SKM-1 treated with dmso at 0.1 percent for 144 hours (cell line): ENCODE measurements at regions not wholly inside any gene's neighbourhood (a gene's known extent, or its start where the extent isn't known, plus 50 kb on each side); places are given as distances from the start of the nearest gene placed in this dataset.

Experiments used
- DNase-seq: peaks from one replicate; lab custom pipeline; 2025; ENCODE audit not compliant: unreplicated experiment; lab: John Stamatoyannopoulos, UW

DNA sequence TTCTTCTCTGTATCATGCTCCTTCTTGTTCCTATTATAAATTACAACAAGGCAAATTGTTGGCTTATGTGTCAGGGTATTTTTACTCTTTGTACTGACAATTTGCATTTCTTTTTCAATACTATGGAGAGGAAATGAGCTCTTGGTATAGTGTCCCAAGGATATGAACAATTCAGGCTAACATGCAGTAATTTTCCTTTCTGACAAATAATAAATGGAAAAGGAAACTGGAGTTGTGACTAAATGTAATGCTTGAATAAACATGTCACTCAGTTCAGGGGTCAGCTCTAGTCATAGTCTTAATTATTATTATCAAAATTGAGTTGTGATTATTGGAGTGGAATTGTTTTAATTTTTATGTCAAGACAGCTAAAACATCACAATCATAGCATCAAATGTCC lies 256.0 kb upstream of the ZPLD1 start:
- no peak for DNase-seq

DNA sequence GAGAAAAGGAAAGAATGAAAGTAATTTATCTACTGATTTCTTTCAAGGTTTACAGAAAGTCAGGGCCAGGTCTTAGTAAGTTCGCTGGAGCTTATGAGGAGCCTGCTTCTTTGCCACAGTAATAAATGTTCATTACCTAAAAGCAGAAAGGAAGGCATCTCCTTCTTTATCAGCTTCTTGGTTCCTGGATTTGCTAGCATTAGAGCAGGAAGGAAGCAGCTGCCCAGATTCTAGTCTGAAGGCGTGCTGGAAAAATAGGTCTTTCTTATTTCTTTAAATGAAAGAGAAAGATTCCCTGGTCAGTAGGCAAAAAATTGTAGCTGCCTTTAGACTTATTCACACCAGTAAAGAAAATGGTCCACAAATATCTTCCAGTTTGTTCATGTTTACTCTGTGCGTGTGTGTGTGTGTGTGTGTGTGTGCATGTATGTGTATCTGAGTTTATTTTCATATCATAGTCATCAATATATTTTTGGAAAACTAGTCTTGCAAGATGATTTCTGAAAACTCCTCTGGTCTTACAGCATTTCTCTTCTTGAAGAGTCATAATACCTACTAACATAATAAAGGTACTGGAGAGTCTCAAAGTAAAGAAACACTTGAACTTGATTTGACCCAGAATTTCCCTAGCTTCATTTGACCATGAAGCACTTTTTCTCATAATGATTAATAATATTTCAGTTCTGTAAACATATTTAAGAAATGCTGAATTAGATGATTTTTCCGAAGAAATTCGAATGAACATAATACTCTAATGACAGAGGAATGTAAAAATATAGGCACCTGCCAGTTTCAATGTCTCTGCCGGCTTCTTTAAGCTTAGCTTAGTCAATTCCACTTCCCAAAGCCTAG lies 255.3 kb upstream of the ZPLD1 start:
- no peak for DNase-seq

DNA sequence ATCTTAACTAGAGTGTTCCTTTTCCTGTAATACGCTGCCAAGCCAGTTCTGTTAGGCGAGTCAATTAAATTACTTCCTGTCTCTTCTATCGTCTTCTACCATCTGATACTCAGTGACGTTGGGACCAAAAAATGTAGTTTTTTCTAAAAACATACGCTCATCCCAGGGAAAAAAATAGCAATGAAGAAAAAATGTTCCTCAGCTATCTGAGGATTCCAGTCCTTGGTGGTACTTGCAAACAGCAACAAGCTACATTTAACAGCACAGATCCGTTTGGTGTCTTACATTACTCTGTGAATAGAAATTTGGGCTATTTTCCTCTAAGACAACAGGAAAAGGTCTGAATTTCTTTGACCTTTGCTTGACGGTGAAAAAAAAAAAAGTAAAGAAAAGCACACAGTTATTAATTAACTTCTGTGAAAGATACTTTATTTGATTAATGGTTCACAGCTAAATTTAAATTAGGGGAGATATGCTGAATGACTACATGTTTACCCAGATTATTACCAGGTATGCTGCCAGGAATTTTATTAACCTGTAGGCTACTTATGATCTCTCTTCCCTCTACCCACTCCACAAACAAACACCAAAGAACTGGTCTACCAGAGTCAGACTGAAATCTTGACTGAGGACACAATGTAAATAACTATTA lies 254.4 kb upstream of the ZPLD1 start:
- DNase-seq: no peak

DNA sequence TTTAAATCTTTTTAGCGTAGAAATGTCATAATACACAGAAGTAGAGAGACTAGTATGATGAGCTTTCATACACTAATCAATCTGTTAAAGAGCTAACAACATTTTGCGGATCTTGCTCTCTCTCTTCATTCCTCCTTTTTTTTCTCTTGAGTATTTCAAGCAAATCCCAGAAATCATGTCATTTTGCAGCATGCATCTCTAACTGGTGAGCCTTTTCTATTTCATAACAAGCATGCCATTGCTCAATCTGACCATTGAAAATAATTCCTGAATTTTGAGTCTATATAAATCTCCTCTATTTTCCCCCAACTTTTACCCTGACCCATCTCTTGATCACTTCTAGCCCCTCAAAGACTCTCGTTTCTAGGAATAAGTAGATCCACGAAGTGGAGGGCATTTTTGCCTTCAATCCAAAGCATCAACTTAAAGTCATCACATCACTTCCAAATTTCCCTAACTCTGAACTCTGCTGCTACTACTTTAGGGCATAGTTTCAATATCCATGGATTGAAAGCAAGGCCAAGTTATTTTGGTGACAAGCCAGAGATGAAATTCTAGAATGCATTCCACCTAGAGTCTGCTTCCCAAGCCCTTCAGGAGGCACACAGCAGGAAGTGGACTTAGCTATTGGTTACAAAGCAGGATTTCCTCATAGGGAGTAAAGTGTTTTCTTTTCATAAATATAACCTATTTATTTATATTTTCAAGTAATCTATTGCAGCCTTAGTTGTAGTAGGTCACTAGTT lies 253.5 kb upstream of the ZPLD1 start:
- DNase-seq: no peak

DNA sequence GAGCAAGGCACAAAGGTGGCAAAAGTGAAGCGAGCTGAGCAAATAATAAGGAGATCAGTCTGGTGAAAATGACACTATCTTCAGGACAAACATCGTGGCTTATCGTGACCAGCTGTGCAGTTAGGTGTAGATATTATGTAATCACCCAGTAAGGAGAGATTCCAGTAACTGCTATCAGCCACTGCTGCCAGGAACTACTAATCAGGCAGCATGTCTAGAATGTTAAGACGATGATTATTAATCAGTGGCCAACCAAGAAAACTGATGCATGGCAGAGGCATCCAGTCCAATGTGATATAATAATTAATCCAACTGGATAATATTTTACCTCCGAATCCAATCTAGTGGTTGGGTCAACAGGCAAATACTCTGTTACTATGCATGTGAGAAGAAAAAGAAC lies 252.7 kb upstream of the ZPLD1 start:
- DNase-seq: no peak

DNA sequence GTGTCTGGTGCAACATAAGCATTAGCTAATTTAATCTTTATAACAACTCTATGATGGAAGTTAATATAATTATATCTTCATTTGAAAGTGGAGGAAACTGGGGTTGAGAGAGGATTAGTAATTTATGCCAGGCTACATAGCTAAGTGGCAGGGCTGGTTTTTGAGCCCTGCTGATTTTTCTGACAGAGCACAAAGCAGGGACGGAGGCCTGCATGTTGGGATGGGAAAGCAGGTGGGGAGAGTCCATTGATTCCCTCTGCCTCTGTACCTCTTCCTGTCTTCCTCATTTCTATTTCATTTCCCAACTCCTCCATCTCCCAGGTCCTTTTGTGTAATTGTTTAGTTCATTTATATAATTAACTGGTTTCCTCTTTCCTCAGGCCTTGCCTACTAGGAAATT lies 251.6 kb upstream of the ZPLD1 start:
- DNase-seq: no peak

DNA sequence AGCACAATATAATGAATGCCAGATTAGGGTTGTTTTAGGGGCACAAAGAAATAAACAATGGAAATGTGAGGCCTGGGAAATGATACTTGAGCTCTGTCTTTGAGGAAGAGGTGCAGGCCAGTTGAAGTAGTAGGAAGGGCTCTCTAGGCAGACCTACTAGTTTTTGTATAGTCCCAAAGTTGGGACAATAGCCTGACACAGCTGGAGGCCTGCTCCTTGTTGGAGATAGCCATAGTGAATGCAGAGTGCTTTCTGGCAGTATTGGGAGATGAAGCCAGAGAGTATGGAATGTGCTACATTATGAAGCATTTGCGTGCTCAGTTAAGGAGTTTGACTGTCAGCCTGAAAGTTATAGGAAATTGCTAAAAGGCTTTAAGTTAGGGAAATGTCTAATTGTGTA lies 251.2 kb upstream of the ZPLD1 start:
- DNase-seq: no peak

DNA sequence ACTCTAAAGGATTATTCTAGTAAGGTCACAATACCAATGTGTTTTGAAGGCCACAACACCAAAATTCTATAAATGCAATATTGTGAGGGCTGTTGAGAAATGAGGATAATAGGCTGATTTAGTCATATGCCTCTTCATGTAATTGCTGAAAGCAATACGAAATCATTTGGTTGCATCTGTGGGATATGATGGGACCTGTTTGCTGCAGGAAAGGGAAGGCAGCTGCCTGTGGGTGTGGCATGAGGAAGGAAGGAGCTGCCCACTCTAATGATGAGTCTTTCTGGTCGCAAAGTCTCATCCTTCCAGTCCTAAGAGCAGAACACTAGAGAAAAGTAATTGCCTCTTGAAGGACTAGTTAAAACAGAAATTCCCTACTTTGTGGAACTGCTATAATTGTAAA lies 245.3 kb upstream of the ZPLD1 start:
- no peak for DNase-seq

DNA sequence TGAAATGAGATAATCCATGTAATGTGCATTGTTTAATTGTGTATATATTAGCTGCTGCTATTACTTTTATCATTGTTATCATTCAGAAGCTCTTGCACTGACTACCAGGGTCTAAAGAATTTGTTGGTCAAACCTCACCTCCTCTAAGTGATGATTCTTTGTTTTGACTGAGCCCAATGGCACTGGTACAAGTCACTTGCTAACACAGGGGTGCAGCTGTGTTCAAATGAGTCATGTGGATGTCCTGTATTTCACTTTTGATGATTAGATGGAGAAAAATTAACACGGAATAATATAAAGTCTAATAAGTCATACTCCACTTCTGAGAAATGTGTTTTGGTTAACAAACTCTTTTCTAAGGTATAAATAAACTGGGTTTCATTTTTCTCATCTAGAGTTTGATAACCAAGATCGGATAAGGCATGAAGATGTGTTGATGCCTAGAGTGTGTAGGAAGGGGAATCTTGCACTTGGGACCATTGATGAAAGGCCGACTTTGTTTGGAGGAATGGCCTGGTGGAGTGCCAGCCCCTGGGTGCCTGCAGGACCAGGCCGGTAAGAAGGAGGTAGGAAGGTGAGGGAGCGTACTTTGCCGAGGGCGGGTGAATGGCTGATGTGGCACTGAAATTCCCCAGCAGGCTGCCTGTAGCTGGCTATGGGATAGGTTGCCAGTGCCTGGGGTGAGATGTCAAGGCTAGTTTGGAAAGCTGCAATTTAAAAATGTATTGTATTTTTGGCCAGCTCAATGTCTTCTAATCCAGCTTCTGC lies 244.7 kb upstream of the ZPLD1 start:
- no peak for DNase-seq

DNA sequence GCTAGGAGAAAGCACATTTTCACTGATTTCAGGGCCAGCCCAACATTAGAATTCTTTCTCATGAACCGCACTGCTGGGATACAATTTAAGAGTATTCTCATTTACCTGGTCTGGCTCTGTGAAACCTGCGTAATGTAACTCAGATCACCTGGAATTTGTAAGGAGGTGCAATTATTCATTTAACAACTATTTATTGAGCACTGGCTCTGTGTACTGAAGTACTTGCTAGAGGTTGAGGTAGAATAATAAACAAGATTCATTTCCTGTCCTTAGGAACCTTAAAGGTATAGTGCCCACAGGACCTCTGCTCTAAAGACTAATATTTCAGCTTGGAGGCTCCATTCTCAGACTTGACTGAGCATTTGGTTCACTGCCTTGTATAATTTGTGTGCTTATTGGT lies 242.2 kb upstream of the ZPLD1 start:
- DNase-seq: no peak

DNA sequence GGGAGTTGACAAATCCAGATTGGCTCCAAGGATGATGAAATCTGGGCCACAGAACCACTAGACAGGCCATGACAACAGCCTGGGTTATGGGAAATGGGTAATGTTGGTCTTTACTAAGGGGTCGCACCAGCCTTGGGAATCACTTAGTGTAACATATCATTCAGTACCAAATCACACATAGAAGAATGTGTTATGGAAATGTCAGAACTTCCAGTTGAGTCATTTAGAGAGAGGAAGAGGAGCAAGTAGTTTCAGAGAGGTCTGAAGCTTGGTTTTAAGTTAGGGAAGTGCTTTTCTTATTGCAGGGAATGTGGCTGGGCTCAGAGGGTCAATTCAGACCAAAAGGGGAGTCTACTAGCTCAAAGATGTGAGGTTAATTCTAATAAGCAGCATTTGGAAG lies 241.6 kb upstream of the ZPLD1 start:
- no peak for DNase-seq

DNA sequence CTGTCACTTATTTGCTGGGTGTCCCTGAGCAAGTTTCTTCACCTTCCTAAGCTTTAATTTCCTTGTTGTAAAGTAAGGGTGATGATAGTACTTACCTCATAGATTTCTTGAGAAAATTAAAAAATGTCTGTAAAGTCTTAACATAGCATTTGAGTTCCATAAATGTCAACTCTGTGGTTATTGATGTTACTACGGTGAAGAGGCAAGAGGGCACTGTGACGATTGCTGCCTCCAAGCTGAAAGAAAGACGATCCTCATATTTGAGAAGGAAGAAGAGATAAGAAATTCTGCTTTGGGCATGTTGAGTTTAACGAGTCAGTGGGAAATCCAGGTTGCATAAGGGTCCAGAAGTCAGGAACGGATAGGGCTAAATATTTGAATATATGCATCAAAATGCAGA lies 240.8 kb upstream of the ZPLD1 start:
- no peak for DNase-seq

DNA sequence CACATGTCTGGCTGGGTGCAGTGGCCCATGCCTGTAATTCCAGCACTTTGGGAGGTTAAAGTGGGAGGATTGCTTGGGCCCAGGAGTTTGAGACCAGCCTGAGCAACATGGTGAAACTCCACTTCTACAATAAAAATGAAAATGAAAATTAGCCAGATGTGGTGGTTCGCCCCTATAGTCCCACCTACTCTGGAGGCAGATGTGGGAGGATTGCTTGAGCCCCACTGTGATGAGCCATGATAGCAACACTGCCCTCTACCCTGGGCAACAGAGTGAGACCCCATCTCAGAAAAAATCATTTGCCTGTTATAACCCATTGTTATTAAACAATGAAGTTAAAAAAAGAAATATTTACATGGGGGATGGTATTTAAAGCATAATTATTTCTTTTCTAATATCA lies 240.1 kb upstream of the ZPLD1 start:
- DNase-seq: no peak

DNA sequence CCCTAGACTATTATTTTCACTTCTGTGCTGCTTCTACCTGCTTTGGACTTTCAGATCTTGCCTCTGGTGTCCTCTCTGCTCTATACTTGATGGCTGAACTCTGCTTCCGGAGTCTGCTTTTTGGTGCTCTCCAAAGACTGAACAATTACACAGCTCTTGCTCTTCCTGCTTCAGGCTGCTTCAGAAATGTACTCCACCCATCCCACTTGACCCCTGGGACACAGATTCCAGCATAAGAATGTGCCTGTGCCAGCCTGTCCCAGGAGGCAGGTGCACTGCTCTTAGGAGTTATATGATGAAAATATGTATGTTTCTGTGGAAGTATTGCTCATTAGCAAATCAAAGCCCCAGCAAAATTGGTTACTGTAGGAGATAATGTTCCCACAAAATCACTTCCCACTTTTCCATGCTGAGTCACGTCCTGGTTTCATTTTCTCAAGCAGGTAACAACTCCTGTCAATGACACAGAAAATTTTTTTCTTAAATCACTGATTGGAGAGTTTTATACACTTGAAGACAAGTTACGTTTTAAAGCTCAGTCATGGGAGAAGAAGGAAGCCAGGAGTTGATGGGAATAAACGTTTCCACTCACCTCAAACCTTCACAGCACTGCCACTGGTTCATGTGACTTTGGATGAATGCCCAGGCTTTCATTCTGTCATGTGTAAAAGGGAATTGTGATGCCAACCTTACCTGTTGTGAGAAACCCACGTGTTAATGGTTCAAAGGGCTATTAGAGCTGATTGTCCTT lies 239.4 kb upstream of the ZPLD1 start:
- DNase-seq: no peak

DNA sequence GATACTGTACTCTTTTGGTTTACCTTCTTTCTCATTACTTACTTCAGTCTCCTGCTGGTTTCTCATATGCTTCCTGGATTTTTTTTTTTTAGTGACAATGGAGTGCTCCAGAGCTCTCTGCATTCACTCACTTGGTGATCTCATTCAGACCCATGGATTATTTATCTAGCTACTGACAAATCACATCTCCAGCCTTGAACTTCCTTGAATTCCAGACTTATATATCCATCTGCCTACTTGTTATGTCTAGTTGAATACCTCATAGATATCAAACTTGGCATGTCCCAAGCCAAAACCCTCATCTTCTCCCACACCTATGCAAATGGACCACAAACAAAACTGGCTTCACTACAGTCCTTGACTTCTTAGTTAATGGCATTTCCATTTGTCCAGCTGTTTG lies 234.7 kb upstream of the ZPLD1 start:
- no peak for DNase-seq

DNA sequence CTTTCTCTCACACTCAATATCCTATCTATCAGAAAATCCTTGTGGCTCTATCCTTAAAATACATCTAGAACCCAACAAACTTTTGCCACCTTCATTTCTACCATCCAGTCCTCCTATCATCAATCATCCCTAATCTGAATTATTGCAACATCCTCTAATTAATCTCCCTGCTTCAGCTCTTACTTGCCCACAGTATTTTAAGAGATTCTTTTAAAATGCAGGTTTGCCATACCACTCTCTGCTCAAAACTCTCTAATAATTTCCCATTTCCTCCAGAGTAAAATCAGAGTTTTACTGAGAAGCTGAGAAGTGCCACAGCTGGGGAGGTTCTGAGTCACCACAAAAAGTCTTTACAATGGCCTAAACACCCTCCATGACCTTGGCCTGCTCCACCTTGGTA lies 234.3 kb upstream of the ZPLD1 start:
- no peak for DNase-seq

DNA sequence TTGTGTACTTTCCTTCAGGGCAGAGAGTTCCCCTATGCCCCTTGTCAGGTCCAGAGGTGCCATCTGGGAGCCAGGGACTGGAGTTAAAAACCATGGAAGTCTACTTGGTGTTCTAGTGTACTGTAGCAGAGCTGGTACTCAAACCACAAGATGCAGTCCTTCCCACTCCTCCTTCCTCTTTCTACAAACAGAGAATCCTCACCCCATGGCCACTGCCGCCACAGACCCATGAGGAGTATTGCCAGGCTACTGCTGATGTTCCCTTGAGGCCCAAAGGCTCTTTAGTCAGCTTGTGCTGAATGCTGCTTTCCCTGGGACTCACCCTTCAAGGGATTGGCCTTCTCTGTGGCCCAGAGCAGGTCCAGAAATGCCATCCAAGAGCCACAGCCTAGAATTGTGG lies 229.2 kb upstream of the ZPLD1 start:
- peak; percentile 30 for DNase-seq

DNA sequence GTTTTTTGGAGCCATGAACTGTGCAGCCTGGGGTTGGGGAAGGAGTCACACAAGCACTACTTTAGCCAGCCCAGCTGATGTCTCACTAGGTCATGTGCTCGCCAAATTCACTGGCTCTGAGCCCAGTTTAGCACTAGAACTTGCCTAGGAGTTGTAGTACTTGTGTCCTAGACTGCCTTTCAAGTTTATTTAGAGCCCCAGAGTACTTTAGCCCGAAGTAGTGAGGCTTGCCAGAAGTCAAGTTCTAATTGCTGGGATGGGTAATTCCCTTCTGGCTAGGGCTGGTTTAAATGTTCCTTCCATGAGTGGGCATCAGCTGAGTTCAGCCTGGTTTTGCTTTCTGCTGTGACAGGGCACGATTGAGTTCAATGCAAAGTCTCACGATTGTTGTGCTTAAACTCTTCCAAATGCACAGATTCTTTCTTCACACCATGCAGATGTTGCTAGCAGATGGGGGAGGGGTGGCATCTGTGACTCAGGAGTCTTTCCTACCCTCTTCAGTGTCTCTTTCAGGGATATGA lies 228.2 kb upstream of the ZPLD1 start:
- DNase-seq: no peak

DNA sequence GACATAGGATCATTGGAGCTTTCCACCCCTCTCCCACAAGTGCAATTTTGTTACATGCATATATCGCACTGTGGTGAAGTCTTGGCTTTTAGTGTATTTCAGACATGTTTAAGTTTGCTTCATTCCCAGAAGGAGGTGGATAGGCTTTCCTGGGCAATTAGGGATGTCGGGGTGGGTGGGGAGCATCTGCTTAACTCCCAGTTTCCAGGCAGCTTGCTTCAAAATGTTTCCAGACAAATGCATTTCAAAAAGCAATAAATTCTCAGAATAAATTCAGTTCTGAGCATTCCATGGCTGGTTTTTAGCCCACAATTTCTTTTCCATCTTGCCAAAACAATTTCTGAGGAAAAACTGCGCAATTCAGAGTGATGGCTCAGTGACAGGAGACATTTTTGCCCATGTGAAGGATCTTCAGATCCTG lies 227.7 kb upstream of the ZPLD1 start:
- no peak for DNase-seq

DNA sequence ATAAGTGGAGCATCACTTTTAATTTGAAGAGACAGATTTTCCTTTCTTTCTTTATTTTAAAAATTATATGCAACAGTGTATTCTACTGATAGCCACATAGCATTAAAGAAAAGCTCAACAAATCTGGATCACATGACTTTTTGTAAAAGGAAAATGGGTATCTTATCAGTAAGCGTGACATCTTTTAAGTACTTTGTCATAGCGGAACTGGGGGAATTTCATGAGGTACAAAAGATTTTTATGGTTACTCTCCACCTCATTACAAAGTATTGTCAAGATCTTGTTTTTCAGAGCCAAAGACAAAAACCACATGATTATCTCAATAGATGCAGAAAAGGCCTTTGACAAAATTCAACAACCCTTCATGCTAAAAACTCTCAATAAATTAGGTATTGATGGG lies 219.6 kb upstream of the ZPLD1 start:
- DNase-seq: no peak
